Astrocyte (in vitro differentiated cells and primary cell): ENCODE measurements at regions not wholly inside any gene's neighbourhood (a gene's known extent, or its start where the extent isn't known, plus 50 kb on each side); places are given as distances from the start of the nearest gene placed in this dataset.
"Not testable (repeated sequence)": the region's sequence is repeated elsewhere in the genome, so short reads cannot be mapped to it uniquely, and the experiment has no call there.

Experiments used
- CTCF ChIP-seq: IDR thresholded peaks from 2 replicates; pipeline ENCODE4 v1.5.1; 2011; ENCODE audit warnings: low read depth, mild to moderate bottlenecking, inconsistent platforms, low read length, moderate library complexity; ENCODE audit not compliant: insufficient read depth
- EZH2 ChIP-seq: IDR thresholded peaks from 2 replicates; pipeline ENCODE4 v1.6.1; 2012; ENCODE audit warnings: mild to moderate bottlenecking, low read length, inconsistent platforms; ENCODE audit not compliant: insufficient read depth

DNA sequence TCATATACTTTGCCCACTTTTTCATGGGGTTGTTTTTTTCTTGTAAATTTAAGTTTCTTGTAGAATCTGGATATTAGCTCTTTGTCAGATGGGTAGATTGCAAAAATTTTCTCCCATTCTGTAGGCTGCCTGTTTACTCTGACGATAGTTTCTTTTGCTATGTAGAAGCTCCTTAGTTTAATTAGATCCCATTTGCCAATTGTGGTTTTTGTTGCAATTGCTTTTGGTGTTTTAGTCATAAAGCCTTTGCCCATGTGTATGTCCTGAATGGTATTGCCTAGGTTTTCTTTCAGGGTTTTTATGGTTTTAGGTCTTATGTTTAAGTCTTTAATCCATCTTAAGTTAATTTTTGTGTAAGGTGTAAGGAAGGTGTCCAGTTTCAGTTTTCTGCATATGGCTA is 276.0 kb upstream of the COL3A1 start:
- not testable (repeated sequence) for TF ChIP-seq EZH2, CTCF
